Liver (tissue), 3 donors: ENCODE measurements at regions not wholly inside any gene's neighbourhood (a gene's known extent, or its start where the extent isn't known, plus 50 kb on each side); places are given as distances from the start of the nearest gene placed in this dataset.

Source experiments
- FOXA1 ChIP-seq: IDR thresholded peaks from 2 replicates; pipeline ENCODE4 v1.6.1; 2016; ENCODE audit warnings: antibody characterized with exemption
- GABPA ChIP-seq, 2 donors: IDR thresholded peaks in 1 of 2; conservative IDR thresholded peaks in 1 of 2; 2 replicates each; pipeline ENCODE4 v1.6.1; 2016; ENCODE audit warnings: antibody characterized with exemption in 2 of 2, mild to moderate bottlenecking in 1 of 2, moderate library complexity in 1 of 2
- RAD21 ChIP-seq, 2 donors: IDR thresholded peaks; 2 replicates each; pipeline ENCODE4 v1.6.1; 2016; ENCODE audit warnings: antibody characterized with exemption in 2 of 2, mild to moderate bottlenecking in 2 of 2
- SP1 ChIP-seq: IDR thresholded peaks from 2 replicates; pipeline ENCODE4 v1.6.1; 2018; ENCODE audit warnings: antibody characterized with exemption, mild to moderate bottlenecking
- YY1 ChIP-seq: IDR thresholded peaks from 2 replicates; pipeline ENCODE4 v1.6.1; 2016; ENCODE audit warnings: antibody characterized with exemption, mild to moderate bottlenecking
- TF ChIP-seq, protein P1 (sequence below): fragments of 150-350 bp; IDR thresholded peaks from 2 replicates; pipeline ENCODE4 v1.5.1; 2017; ENCODE audit warnings: improper control_type of control experiment, low read depth, low read length; ENCODE audit not compliant: missing input control
- donor health status: healthy.
- donor health status: healthy.

DNA sequence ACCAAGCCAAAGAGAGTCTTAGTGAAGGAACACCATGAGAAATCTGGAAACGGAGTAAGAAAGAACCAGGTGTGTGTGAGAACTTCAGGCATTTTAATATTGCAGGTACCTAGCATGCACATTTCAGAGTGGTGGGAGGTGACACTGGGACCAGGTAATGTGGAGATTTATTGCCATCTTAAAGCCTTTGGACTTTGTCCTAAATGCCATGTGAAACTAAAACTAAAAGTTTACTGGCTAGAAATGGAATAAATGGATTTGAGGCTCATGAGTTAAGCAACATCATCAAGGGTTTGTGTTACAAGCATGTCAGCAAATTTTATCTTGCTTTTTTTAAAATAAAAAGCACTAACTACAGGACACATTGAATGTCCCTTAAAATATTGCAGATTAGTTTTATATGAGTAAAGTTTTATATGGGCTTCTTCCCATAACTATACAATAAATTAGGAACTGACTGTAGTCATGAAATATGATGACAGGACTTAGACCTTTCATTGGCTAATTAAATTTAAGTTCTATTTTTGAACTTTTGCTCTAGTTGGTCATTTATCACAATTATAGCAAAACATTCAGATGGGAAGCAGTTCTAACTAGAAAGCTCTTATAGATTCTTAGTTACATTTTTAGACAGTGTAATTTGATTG, 721.1 kb upstream of the NOVA1 start:
- TF ChIP-seq, protein P1, sequence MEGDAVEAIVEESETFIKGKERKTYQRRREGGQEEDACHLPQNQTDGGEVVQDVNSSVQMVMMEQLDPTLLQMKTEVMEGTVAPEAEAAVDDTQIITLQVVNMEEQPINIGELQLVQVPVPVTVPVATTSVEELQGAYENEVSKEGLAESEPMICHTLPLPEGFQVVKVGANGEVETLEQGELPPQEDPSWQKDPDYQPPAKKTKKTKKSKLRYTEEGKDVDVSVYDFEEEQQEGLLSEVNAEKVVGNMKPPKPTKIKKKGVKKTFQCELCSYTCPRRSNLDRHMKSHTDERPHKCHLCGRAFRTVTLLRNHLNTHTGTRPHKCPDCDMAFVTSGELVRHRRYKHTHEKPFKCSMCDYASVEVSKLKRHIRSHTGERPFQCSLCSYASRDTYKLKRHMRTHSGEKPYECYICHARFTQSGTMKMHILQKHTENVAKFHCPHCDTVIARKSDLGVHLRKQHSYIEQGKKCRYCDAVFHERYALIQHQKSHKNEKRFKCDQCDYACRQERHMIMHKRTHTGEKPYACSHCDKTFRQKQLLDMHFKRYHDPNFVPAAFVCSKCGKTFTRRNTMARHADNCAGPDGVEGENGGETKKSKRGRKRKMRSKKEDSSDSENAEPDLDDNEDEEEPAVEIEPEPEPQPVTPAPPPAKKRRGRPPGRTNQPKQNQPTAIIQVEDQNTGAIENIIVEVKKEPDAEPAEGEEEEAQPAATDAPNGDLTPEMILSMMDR, result no peak
- TF ChIP-seq YY1 (no peak), RAD21 (IDR thresholded peaks at IDR 0.05) (no peak), FOXA1 (no peak), GABPA (IDR thresholded peaks at IDR 0.05 in 1 of 2, conservative IDR thresholded peaks at IDR 0.05 in 1 of 2) (no peak), SP1 (no peak)
